ENCODE measurements at regions not wholly inside any gene's neighbourhood (a gene's known extent, or its start where the extent isn't known, plus 50 kb on each side); places are given as distances from the start of the nearest gene placed in this dataset.

DNA sequence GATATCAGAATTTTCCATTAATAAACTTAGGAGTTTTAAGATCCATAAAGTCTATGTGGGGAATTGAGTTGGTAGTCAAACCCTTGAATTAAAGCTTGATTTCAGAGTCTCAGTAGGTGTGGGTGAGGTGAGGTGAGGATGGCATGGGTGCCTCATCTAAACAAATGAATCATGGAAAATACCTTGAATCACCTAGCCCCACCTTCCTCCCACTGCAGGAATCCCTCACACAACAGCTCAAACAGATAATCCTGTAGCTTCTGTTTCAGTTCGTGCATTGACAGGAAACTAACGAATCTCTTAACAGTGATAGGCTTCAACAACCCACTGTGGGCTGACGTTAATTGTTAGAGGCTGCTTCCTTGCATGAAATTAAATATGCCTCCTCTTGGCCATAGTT lies 185.0 kb downstream of the SREK1 start:
- TF ChIP-seq POLR2A (IDR thresholded peaks at IDR 0.05) = no peak
- TF ChIP-seq, protein P1, sequence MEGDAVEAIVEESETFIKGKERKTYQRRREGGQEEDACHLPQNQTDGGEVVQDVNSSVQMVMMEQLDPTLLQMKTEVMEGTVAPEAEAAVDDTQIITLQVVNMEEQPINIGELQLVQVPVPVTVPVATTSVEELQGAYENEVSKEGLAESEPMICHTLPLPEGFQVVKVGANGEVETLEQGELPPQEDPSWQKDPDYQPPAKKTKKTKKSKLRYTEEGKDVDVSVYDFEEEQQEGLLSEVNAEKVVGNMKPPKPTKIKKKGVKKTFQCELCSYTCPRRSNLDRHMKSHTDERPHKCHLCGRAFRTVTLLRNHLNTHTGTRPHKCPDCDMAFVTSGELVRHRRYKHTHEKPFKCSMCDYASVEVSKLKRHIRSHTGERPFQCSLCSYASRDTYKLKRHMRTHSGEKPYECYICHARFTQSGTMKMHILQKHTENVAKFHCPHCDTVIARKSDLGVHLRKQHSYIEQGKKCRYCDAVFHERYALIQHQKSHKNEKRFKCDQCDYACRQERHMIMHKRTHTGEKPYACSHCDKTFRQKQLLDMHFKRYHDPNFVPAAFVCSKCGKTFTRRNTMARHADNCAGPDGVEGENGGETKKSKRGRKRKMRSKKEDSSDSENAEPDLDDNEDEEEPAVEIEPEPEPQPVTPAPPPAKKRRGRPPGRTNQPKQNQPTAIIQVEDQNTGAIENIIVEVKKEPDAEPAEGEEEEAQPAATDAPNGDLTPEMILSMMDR (IDR thresholded peaks at IDR 0.05) = no peak

All from uterus (tissue), 2 donors.